Thymus (tissue), 11 donors: ENCODE measurements at regions not wholly inside any gene's neighbourhood (a gene's known extent, or its start where the extent isn't known, plus 50 kb on each side); places are given as distances from the start of the nearest gene placed in this dataset.

Experiments used
- DNase-seq, 9 donors: peaks; one replicate each; pipeline ENCODE4 v3.0.0-alpha.2; 2013; ENCODE audit warnings: low spot score in 9 of 9, low read depth in 6 of 9, missing footprints in 1 of 9
- H3K27ac ChIP-seq, 2 donors: one replicate each; pipeline ENCODE4 v1.5.1; 2013; ENCODE audit warnings: control low read depth in 1 of 2, low read depth in 1 of 2, low read length in 1 of 2, mild to moderate bottlenecking in 1 of 2, moderate library complexity in 1 of 2
- H3K27me3 ChIP-seq, 2 donors: one replicate each; pipeline ENCODE4 v1.5.1; 2013; ENCODE audit warnings: low read length in 1 of 2; ENCODE audit not compliant: control insufficient read depth in 2 of 2, insufficient read depth in 1 of 2
- H3K36me3 ChIP-seq, 2 donors: one replicate each; pipeline ENCODE4 v1.5.1; 2013; ENCODE audit warnings: low read length in 1 of 2, mild to moderate bottlenecking in 1 of 2, moderate library complexity in 1 of 2; ENCODE audit not compliant: control insufficient read depth in 2 of 2, insufficient read depth in 2 of 2
- H3K4me1 ChIP-seq, 2 donors: one replicate each; pipeline ENCODE4 v1.5.1; 2013; ENCODE audit warnings: low read length in 2 of 2; ENCODE audit not compliant: control insufficient read depth in 2 of 2, insufficient read depth in 2 of 2
- H3K4me3 ChIP-seq, 2 donors: one replicate each; pipeline ENCODE4 v1.5.1; 2013; ENCODE audit warnings: low read length in 2 of 2, control low read depth in 1 of 2, mild to moderate bottlenecking in 1 of 2
- H3K9me3 ChIP-seq, 2 donors: one replicate each; pipeline ENCODE4 v1.5.1; 2013; ENCODE audit warnings: low read length in 1 of 2, mild to moderate bottlenecking in 1 of 2; ENCODE audit not compliant: control insufficient read depth in 2 of 2, insufficient read depth in 1 of 2
- WGBS: extraction: QIAGEN DNeasy Blood & Tissue Kit; methylation state at CpG from one replicate; pipeline ENCODE4 v1.1.7; 2013; 5-methylcytosine and 5-hydroxymethylcytosine counted together
- donor health status: healthy.

DNA sequence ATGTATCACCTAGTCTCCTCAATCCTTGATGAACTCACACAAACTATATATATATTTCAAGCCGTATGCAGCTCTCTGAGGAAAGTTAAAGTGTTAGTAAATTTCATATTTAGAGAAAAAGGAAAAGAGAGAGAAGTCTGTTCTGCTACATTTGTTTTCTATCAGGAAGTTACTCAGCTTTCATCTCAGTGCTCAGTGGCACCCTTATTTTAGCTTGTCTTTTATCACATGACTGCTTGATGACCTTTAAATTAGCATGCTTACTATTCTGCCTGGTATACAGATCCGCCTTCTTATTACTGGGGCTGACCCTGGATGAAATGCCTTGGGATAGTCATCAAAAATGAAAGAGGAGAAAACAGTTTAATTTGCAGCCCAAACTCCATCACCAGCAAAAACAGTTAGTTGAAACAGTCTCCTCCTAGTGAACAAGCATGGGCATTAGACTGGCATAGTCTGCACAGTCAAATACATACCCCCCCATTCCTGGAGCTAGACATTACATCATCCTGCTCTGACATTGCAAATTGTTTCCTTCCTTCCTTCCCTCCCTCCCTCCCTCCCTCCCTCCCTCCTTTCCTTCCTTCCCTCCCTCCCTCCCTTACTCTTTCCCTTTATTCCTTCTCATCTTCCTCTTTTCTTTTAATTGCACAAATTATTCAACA lies 215.7 kb downstream of the TMEM182 start:
- H3K9me3 ChIP-seq, result no peaks in the 10 kb centered on the region
- WGBS, result 79% methylated on average over 2 of the region's 2 CpGs
- no peaks in the 10 kb centered on the region for H3K4me1 ChIP-seq
- DNase-seq, result no peak
- H3K4me3 ChIP-seq, result no peak overlapping the region
- H3K36me3 ChIP-seq, result no peaks in the 10 kb centered on the region
- no peak overlapping the region for H3K27ac ChIP-seq
- H3K27me3 ChIP-seq, result no peaks in the 10 kb centered on the region

DNA sequence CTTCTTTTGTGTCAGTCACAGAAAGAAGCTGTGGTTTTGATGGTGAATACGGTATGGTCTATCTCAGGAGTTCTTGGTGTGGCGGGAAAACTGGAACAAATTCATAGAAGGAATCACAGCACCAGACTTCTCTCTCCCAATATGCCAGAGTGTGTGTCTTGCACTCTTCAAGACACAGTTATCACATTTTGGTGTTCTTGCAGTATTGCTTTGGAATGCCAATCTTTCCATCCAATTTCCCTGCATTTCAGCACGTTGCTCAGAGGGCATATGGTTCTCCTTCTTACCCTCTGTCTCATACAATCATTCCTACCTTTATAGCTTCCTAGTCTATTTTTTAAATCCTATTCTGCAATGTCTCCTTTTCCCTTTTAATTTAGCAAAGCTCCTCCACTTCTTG lies 216.3 kb downstream of the TMEM182 start:
- no peak for DNase-seq
- H3K4me1 ChIP-seq, result no peaks in the 10 kb centered on the region
- no peak overlapping the region for H3K4me3 ChIP-seq
- no peak overlapping the region for H3K27ac ChIP-seq
- no peaks in the 10 kb centered on the region for H3K36me3 ChIP-seq
- 94% methylated on average over 3 of the region's 3 CpGs for WGBS
- no peaks in the 10 kb centered on the region for H3K27me3 ChIP-seq
- H3K9me3 ChIP-seq, result no peaks in the 10 kb centered on the region

DNA sequence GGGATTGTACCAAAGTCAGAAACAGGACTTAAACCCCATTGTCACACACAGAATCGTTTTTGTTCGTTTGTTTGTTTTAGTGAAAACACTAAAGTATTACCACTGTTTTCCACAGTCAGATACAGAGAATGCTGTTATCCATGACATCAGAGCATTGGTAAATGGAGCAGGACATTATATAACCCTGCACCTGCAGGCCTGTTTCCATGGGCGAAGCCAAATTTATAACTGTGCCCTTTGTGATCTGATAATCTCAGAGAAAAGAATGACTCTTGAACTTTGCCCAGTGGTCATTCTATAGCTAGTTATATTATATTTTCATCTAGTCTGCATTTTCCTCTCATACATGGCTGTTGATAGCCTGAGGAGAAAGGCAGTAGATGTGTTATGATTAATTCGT lies 217.6 kb downstream of the TMEM182 start:
- H3K27me3 ChIP-seq, result no peaks in the 10 kb centered on the region
- H3K27ac ChIP-seq, result no peak overlapping the region
- DNase-seq, result no peak
- WGBS, result 93% methylated on average over 4 of the region's 4 CpGs
- no peaks in the 10 kb centered on the region for H3K36me3 ChIP-seq
- H3K4me3 ChIP-seq, result no peak overlapping the region
- no peaks in the 10 kb centered on the region for H3K4me1 ChIP-seq
- no peaks in the 10 kb centered on the region for H3K9me3 ChIP-seq

DNA sequence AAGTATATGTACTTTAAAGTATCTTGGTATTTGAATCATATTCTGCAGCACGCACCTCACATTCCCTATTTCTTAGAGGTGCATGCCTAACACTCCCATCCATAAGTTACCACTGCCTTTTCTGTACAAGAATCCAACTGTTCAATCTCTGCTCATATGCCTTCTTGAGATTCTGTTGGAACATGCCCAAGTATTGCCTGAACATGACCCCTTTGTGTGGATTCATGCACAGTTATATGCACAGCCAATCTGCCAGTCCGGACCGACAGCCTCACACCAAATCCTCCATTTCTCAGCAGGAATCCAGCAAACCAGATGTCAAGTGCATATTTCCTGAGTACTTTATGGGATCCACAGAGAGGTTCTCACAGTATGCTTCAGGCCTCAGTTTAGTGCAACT lies 222.0 kb downstream of the TMEM182 start:
- no peak overlapping the region for H3K27ac ChIP-seq
- no peaks in the 10 kb centered on the region for H3K36me3 ChIP-seq
- no peaks in the 10 kb centered on the region for H3K4me1 ChIP-seq
- H3K9me3 ChIP-seq, result no peaks in the 10 kb centered on the region
- H3K4me3 ChIP-seq, result no peak overlapping the region
- WGBS, result 93% methylated on average over 3 of the region's 3 CpGs
- no peak for DNase-seq
- H3K27me3 ChIP-seq, result no peaks in the 10 kb centered on the region

DNA sequence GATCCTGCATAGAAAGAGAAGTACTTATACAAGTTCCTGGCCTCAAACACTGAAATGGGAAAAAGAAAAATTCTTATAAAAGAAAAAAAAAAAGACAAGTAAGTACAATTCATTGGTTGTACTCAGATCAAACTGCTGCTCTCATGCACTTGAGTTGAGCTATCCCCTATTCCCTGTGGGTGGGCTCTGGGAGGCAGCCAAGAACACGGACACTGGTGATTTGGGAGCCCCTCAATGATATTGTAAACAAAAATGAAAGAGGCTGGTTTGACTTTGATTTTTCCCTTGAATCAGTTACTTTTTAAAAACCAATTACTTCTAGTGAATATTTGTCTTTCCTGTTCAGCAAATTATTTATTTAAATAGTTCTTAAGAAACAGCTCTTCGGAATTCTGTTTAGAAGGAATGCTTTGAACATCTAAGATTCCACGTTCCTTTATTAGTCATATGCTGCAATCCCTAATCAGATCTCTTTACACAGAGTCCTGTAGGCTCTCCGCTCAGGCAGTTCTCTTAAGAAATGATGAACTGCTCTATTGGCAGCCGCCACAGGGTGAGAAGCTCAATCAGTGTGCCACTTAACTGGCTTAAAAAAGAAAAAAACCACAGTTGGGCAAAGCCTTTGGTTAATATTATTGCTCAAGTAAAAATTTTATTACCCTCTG lies 225.1 kb downstream of the TMEM182 start:
- H3K36me3 ChIP-seq, result no peaks in the 10 kb centered on the region
- H3K4me3 ChIP-seq, result no peak overlapping the region
- 92% methylated on average over 5 of the region's 5 CpGs for WGBS
- no peak overlapping the region for H3K27ac ChIP-seq
- DNase-seq, result no peak
- H3K27me3 ChIP-seq, result no peaks in the 10 kb centered on the region
- no peaks in the 10 kb centered on the region for H3K4me1 ChIP-seq
- H3K9me3 ChIP-seq, result no peaks in the 10 kb centered on the region

DNA sequence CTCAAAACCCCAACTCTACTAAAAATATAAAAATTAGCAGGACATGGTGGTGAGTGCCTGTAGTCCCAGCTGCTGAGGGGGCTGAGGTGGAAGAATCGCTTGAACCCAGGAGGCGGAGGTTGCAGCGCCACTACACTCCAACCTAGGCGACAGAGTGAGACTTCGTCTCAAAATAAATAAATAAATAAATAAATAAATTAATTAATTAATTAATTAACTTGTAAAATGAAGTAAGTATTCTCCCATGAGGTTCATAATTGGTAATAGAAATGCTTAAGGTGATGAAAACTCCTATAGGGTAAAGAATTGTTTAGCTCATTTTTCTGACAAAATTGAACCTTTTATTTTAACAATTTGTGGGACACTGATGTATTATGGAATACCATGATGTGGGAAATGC lies 230.8 kb downstream of the TMEM182 start:
- H3K27ac ChIP-seq, result no peak overlapping the region
- 97% methylated on average over 5 of the region's 5 CpGs for WGBS
- no peak for DNase-seq
- H3K36me3 ChIP-seq, result no peaks in the 10 kb centered on the region
- H3K9me3 ChIP-seq, result no peaks in the 10 kb centered on the region
- H3K27me3 ChIP-seq, result no peaks in the 10 kb centered on the region
- H3K4me1 ChIP-seq, result no peaks in the 10 kb centered on the region
- no peak overlapping the region for H3K4me3 ChIP-seq

DNA sequence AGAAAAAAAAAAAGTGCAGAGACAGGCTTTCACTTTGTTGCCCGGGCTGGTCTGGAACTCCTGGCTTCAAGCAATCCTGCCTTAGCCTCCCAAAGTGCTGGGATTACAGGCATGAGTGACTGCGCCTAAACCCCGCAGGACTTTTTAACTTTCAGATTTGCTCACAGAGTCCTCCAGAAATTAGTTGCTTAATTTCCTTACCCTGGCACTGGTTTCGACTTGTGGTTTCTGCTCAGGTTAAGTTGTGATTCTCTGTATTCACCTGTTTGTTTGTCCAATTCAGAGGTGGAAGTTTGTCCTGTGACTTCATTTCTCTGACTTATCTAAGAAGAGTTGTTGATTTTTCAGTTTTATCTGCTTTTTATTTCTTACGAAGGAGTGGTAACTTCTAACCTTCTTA lies 238.1 kb downstream of the TMEM182 start:
- WGBS, result 96% methylated on average over 5 of the region's 5 CpGs
- Histone ChIP-seq H3K27me3 (no peaks in the 10 kb centered on the region), H3K4me1 (no peaks in the 10 kb centered on the region), H3K9me3 (no peaks in the 10 kb centered on the region), H3K4me3 (no peak overlapping the region), H3K36me3 (no peaks in the 10 kb centered on the region), H3K27ac (no peak overlapping the region)
- DNase-seq, result no peak

DNA sequence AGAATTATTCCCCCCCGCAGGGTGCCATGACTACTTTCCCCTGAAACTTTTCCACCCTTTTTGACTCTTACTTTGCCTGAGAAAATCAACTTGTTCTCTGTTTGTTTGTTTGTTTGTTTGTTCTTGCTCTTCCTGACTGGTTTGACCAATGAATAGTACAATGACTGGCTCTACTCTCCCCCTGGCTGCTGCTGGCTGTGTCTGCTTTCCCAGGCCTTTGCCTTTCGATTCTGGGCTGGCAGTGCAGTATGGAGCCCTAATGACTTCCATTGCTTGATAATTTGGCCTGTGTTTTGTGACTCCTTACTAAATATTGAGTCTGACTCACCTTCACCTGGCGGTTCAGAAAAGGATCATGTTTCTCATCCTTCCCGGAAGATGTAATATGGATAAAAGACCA lies 241.1 kb downstream of the TMEM182 start:
- Histone ChIP-seq H3K4me3 (no peak overlapping the region), H3K9me3 (no peaks in the 10 kb centered on the region), H3K36me3 (no peaks in the 10 kb centered on the region), H3K27me3 (no peaks in the 10 kb centered on the region), H3K27ac (no peak overlapping the region), H3K4me1 (no peaks in the 10 kb centered on the region)
- 91% methylated on average over 4 of the region's 4 CpGs for WGBS
- no peak for DNase-seq

DNA sequence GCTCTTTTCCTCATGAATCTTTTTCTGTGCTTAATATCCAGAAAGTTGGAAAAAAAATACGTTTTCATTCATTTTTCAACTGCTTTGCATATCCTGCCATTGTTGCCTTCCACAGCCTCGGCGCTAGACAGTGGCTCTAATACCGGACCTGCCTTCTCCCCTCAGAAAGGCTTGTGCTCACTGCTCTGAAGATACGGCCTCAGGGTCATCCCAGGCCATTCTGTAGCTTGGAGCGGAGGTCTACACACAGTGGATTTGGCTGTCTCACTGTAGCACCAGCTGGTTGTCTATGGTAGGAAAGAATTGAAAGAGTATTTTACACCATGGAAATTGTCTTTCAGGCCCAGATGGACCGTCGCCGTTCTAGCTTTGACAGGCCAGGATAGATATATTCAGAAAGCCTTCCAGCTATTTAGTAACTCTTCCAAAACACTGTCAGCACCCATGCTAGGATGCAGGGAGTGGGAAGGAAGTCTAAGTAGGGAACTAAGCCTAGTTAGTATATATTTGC lies 242.0 kb downstream of the TMEM182 start:
- no peak for DNase-seq
- H3K27me3 ChIP-seq, result no peaks in the 10 kb centered on the region
- H3K4me1 ChIP-seq, result no peaks in the 10 kb centered on the region
- H3K4me3 ChIP-seq, result no peak overlapping the region
- H3K9me3 ChIP-seq, result no peaks in the 10 kb centered on the region
- 94% methylated on average over 9 of the region's 9 CpGs for WGBS
- no peaks in the 10 kb centered on the region for H3K36me3 ChIP-seq
- no peak overlapping the region for H3K27ac ChIP-seq
